ENCODE measurements at regions not wholly inside any gene's neighbourhood (a gene's known extent, or its start where the extent isn't known, plus 50 kb on each side); places are given as distances from the start of the nearest gene placed in this dataset.

GRCh38 chr5:115349001-115349817 lies 52.8 kb upstream of the CCDC112 start:
- TF ChIP-seq GATA2 (IDR thresholded peaks at IDR 0.05; ENCODE audit: low read depth, low read length): no peak
- TF ChIP-seq GATA3 (IDR thresholded peaks at IDR 0.05; ENCODE audit: low read depth, low read length): no peak

Data from SH-SY5Y (cell line).